ENCODE measurements at regions not wholly inside any gene's neighbourhood (a gene's known extent, or its start where the extent isn't known, plus 50 kb on each side); places are given as distances from the start of the nearest gene placed in this dataset.

- Histone ChIP-seq H3K9me3 (no peaks in the 10 kb centered on the region), H3K36me3 (ENCODE audit: low read depth) (no peaks in the 10 kb centered on the region), H3K4me3 (no peak overlapping the region), H3K4me1 (ENCODE audit: low read depth) (no peaks in the 10 kb centered on the region)
- TF ChIP-seq, protein P1, sequence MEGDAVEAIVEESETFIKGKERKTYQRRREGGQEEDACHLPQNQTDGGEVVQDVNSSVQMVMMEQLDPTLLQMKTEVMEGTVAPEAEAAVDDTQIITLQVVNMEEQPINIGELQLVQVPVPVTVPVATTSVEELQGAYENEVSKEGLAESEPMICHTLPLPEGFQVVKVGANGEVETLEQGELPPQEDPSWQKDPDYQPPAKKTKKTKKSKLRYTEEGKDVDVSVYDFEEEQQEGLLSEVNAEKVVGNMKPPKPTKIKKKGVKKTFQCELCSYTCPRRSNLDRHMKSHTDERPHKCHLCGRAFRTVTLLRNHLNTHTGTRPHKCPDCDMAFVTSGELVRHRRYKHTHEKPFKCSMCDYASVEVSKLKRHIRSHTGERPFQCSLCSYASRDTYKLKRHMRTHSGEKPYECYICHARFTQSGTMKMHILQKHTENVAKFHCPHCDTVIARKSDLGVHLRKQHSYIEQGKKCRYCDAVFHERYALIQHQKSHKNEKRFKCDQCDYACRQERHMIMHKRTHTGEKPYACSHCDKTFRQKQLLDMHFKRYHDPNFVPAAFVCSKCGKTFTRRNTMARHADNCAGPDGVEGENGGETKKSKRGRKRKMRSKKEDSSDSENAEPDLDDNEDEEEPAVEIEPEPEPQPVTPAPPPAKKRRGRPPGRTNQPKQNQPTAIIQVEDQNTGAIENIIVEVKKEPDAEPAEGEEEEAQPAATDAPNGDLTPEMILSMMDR (IDR thresholded peaks at IDR 0.05) = no peak
- ATAC-seq (no peak), DNase-seq (no peak)
- intact Hi-C loops (cut with DNase I, micrococcal nuclease) = no loop called here
These were observed 144.0 kb downstream of the SEMA6D start for GRCh38 chr15:47861111-47861903.

DNA sequence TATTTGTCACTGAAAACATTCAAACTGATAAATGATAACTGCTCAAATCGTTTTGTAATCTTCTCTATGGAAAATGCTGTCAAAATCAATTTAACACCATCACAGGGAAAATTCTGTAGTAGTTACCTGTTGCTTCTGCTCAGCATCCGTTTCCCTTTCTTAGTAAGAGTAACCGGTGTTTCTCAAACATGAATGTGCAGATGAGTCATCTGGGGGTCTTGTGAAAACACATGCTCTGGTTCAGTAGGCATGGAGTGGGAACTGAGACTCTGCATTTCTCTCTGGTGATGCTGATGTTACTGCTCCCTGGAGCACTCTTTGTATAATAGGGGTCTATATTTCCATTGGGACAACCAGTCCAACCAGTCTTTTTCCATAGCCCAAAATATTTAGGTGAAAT lies 145.1 kb downstream of the SEMA6D start:
- no peak for ATAC-seq
- H3K9me3 ChIP-seq = no peaks in the 10 kb centered on the region
- intact Hi-C loops (cut with DNase I, micrococcal nuclease) = no loop called here
- H3K4me1 ChIP-seq (ENCODE audit: low read depth) = no peaks in the 10 kb centered on the region
- TF ChIP-seq, protein P1 (IDR thresholded peaks at IDR 0.05) = no peak
- no peaks in the 10 kb centered on the region for H3K36me3 ChIP-seq (ENCODE audit: low read depth)
- H3K4me3 ChIP-seq = no peak overlapping the region
- DNase-seq = no peak

GRCh38 chr15:47866446-47866845 lies 149.1 kb downstream of the SEMA6D start:
- no peaks in the 10 kb centered on the region for H3K36me3 ChIP-seq (ENCODE audit: low read depth)
- TF ChIP-seq, protein P1 (IDR thresholded peaks at IDR 0.05) = no peak
- intact Hi-C loops (cut with DNase I, micrococcal nuclease) = no loop called here
- no peaks in the 10 kb centered on the region for H3K9me3 ChIP-seq
- H3K4me3 ChIP-seq = no peak overlapping the region
- H3K4me1 ChIP-seq (ENCODE audit: low read depth) = no peaks in the 10 kb centered on the region
- no peak for ATAC-seq
- DNase-seq = no peak

DNA sequence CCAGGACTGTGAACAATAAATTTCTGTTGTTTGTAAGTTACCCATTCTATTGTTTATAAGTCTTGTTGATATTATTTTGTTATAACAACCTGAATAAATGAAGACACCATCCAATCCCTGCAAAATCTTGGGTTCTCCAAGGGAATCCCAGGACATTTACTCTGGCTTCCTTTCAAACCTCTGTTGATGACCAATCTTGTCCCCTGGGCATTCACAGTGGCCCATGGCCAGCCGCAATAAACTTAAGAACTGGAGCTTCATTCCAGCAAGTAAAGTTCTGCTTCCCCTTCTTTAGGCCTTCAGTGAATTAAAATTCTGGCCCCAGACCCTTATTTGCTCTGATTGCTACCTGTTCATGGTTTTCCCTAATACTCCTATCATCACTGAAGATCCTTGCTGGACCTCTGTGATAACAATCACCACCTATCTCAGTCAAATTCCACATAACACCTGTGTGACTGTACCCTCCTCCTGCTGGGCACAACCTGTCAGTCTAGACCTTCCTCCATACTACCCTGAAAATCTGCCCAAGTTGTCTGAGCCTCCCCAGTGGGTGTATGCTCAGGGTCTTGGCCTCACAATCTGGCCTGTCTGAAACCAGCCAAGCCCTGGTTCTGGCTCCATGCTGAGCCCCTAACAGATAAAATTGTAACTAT lies 153.1 kb downstream of the SEMA6D start:
- Histone ChIP-seq H3K36me3 (ENCODE audit: low read depth) (no peaks in the 10 kb centered on the region), H3K9me3 (no peaks in the 10 kb centered on the region), H3K4me1 (ENCODE audit: low read depth) (no peaks in the 10 kb centered on the region), H3K4me3 (no peak overlapping the region)
- DNase-seq (no peak), ATAC-seq (no peak)
- TF ChIP-seq, protein P1 (IDR thresholded peaks at IDR 0.05) = no peak
- intact Hi-C loops (cut with DNase I, micrococcal nuclease) = no loop called here

- Histone ChIP-seq H3K4me1 (ENCODE audit: low read depth) (no peaks in the 10 kb centered on the region), H3K4me3 (no peak overlapping the region), H3K36me3 (ENCODE audit: low read depth) (no peaks in the 10 kb centered on the region), H3K9me3 (no peaks in the 10 kb centered on the region)
- ATAC-seq (peak; percentile 36), DNase-seq (no peak)
- intact Hi-C loops (cut with DNase I, micrococcal nuclease) = no loop called here
- TF ChIP-seq, protein P1 (IDR thresholded peaks at IDR 0.05) = no peak
These were observed 153.8 kb downstream of the SEMA6D start for GRCh38 chr15:47870956-47871625.
